ENCODE measurements at regions not wholly inside any gene's neighbourhood (a gene's known extent, or its start where the extent isn't known, plus 50 kb on each side); places are given as distances from the start of the nearest gene placed in this dataset.

DNA sequence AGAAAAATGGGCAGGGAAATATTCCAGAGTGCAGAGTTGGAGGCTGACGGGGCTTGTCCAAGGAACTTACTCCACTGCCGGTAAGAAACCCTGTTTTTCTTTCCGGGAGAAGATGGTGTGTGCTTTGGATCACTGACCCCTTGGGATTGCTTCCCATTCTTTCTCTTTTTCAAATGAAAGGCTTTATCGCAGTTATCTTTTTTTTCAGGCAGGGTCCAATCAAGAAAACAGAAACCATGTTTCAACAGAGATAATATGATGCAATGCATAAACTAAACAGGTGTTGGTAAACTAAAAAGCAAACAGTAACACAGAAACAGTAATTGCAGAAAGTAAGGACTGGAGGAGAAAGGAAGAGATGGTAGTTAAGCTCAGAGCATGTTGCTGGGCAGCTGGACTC is 145.1 kb downstream of the LYPLAL1 start:
- ATAC-seq (peak in 3 of 4 donors; percentile 28 to 81 (median 65)), DNase-seq (no peak)
- Histone ChIP-seq H3K27me3 (no peaks in the 10 kb centered on the region), H3K36me3 (no peaks in the 10 kb centered on the region), H3K9me3 (no peaks in the 10 kb centered on the region), H3K4me1 (peaks cover 0 to 15% (median 2%) of the 10 kb centered on the region in 4 donors), H3K4me3 (no peak overlapping the region), H3K27ac (no peak overlapping the region)
- intact Hi-C loops (cut with DNase I) = no loop called here
- TF ChIP-seq POLR2A (IDR thresholded peaks at IDR 0.05) = no peak
- TF ChIP-seq, protein P1, sequence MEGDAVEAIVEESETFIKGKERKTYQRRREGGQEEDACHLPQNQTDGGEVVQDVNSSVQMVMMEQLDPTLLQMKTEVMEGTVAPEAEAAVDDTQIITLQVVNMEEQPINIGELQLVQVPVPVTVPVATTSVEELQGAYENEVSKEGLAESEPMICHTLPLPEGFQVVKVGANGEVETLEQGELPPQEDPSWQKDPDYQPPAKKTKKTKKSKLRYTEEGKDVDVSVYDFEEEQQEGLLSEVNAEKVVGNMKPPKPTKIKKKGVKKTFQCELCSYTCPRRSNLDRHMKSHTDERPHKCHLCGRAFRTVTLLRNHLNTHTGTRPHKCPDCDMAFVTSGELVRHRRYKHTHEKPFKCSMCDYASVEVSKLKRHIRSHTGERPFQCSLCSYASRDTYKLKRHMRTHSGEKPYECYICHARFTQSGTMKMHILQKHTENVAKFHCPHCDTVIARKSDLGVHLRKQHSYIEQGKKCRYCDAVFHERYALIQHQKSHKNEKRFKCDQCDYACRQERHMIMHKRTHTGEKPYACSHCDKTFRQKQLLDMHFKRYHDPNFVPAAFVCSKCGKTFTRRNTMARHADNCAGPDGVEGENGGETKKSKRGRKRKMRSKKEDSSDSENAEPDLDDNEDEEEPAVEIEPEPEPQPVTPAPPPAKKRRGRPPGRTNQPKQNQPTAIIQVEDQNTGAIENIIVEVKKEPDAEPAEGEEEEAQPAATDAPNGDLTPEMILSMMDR (IDR thresholded peaks at IDR 0.05) = no peak
- 24% methylated on average over 4 of the region's 4 CpGs for WGBS (ENCODE audit: insufficient coverage, low coverage, low lambda C conversion rate, missing lambda C conversion rate)

DNA sequence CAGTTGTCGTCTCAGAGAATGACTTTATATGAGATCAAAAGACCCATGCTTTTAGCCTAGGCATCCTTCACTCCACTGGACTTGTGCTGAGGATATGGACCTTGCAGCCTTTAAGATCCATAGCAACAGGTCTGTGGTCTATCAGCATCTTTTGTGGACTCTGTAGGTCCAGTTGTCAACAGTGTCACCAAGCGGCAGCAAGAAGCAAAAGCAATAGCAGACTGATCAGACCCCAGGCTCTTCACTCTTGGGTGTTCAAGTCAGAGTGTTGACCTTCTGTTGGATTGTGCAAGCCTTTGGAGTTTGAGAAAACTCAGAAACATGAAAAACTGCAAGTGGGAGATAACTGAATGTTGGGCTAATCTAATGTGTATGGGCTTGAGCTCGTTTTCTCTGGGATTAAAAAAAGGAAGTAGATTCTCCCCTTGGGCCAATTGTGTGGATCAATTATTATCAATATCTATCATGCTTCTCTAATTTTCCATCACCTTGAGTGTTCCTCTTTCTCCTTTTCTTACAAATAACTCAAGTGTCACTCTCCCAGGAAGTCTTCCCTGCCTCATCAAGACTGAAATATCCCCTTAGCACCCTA is 144.2 kb downstream of the LYPLAL1 start:
- peak; percentile 72 to 89 (median 85) for ATAC-seq
- intact Hi-C loops (cut with DNase I) = no loop called here
- 45% methylated on average over 3 of the region's 3 CpGs for WGBS (ENCODE audit: insufficient coverage, low coverage, low lambda C conversion rate, missing lambda C conversion rate)

DNA sequence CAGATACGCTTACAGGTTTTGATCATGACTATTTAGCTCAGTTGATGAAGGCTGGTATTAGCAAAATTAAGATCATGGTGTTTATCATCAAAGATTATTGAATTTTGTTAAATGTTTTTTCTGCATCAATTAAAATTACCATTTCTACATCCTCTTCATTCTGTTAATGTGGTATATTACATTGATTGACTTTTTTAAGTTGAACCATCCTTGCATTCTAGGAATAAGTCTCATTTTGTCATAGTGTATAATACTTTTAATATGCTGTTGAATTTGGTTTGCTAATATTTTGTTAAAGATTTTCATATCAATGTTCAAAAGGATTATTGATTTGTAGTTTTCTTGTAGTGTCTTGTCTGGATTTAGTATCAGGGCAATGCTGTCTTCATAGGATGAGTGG is 142.4 kb downstream of the LYPLAL1 start:
- Histone ChIP-seq H3K27ac (no peak overlapping the region), H3K4me1 (peaks cover 0 to 15% (median 2%) of the 10 kb centered on the region in 4 donors), H3K9me3 (no peaks in the 10 kb centered on the region), H3K4me3 (no peak overlapping the region), H3K36me3 (no peaks in the 10 kb centered on the region), H3K27me3 (no peaks in the 10 kb centered on the region)
- ATAC-seq (no peak), DNase-seq (no peak)
- TF ChIP-seq, protein P1 (IDR thresholded peaks at IDR 0.05) = no peak
- 93% methylated on average over 1 of the region's 1 CpG for WGBS (ENCODE audit: insufficient coverage, low coverage, low lambda C conversion rate, missing lambda C conversion rate)
- intact Hi-C loops (cut with DNase I) = no loop called here

More for the DNA sequence above, 144.2 kb downstream of the LYPLAL1 start:
- Histone ChIP-seq H3K4me1 (peaks cover 0 to 15% (median 2%) of the 10 kb centered on the region in 4 donors), H3K27me3 (no peaks in the 10 kb centered on the region), H3K36me3 (no peaks in the 10 kb centered on the region), H3K9me3 (no peaks in the 10 kb centered on the region), H3K4me3 (no peak overlapping the region), H3K27ac (no peak overlapping the region)
- DNase-seq = no peak
- no peak for TF ChIP-seq POLR2A (IDR thresholded peaks at IDR 0.05)
- TF ChIP-seq, protein P1 (IDR thresholded peaks at IDR 0.05) = peak in 3 of 4 donors; percentile 28 to 40 (median 37)

DNA sequence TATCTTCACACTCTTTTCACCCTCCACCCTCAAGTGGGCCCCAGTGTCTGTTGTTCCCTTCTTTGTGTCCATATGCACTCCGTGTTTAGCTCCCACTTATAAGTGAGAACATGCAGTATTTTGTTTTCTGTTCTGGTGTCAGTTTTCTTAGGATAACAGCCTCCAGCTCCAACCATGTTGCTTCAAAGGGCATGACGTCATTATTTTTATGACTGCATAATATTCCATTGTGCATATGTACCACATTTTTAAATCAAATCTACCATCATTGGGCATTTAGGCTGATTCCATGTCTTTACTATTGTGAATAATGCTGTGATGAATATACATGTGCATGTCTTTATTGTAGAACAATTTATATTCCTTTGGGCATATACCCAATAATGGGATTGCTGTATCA is 140.3 kb downstream of the LYPLAL1 start:
- no peak for TF ChIP-seq POLR2A (IDR thresholded peaks at IDR 0.05)
- TF ChIP-seq, protein P1 (IDR thresholded peaks at IDR 0.05) = no peak
- no peak for ATAC-seq

More for the DNA sequence above, 140.3 kb downstream of the LYPLAL1 start:
- intact Hi-C loops (cut with DNase I) = no loop called here
- Histone ChIP-seq H3K36me3 (no peaks in the 10 kb centered on the region), H3K4me3 (no peak overlapping the region), H3K27me3 (no peaks in the 10 kb centered on the region), H3K9me3 (no peaks in the 10 kb centered on the region), H3K27ac (no peak overlapping the region), H3K4me1 (peaks cover 0 to 11% (median under 1%) of the 10 kb centered on the region in 4 donors)
- 89% methylated on average over 2 of the region's 2 CpGs for WGBS (ENCODE audit: insufficient coverage, low coverage, low lambda C conversion rate, missing lambda C conversion rate)
- DNase-seq = no peak
